ENCODE measurements at regions not wholly inside any gene's neighbourhood (a gene's known extent, or its start where the extent isn't known, plus 50 kb on each side); places are given as distances from the start of the nearest gene placed in this dataset.

- in situ Hi-C loops (cut with MboI; ENCODE audit: low sequenced_read_pairs) = no loop called here
- H3K27ac ChIP-seq (ENCODE audit: insufficient read depth, low read length) = no peak overlapping the region
Measured at GRCh38 chr6:119407156-119407555, 57.6 kb upstream of the MAN1A1 start.

More at GRCh38 chr6:119407156-119407555, 57.6 kb upstream of the MAN1A1 start:
- TF ChIP-seq MXI1 (IDR thresholded peaks at IDR 0.05; ENCODE audit: borderline replicate concordance, low read depth, low read length) (no peak), RAD21 (IDR thresholded peaks at IDR 0.05; ENCODE audit: low read length) (no peak), FOS (IDR thresholded peaks at IDR 0.05; ENCODE audit: low read depth, low read length) (no peak), MAFK (IDR thresholded peaks at IDR 0.05; ENCODE audit: low read depth, low read length) (no peak), ELK1 (IDR thresholded peaks at IDR 0.05; ENCODE audit: borderline replicate concordance, low read depth, low read length) (no peak), USF2 (IDR thresholded peaks at IDR 0.05; ENCODE audit: low read depth, low read length) (no peak), SMC3 (IDR thresholded peaks at IDR 0.05; ENCODE audit: low read depth, low read length) (no peak), RFX5 (IDR thresholded peaks at IDR 0.05; ENCODE audit: low read depth, low read length) (no peak), NFE2L2 (IDR thresholded peaks at IDR 0.05; ENCODE audit: low read depth, low read length) (no peak), CHD1 (IDR thresholded peaks at IDR 0.05; ENCODE audit: low read depth, low read length) (no peak), POLR2A (IDR thresholded peaks at IDR 0.05; ENCODE audit: low read depth, low read length) (no peak), RCOR1 (IDR thresholded peaks at IDR 0.05; ENCODE audit: insufficient replicate concordance, low read length) (no peak), CTCF (conservative IDR thresholded peaks at IDR 0.05; ENCODE audit: low read depth, low read length) (no peak), BHLHE40 (IDR thresholded peaks at IDR 0.05; ENCODE audit: low read depth, low read length) (no peak)
- Histone ChIP-seq H4K8ac (ENCODE audit: low read depth in 2 of 2, low read length in 2 of 2) (no peak overlapping the region), H2BK120ac (ENCODE audit: low read depth, low read length) (no peak overlapping the region), H2AFZ (replicated peaks; ENCODE audit: low read length, poor library complexity) (no peak overlapping the region), H3K4me3 (ENCODE audit: insufficient read depth, low read depth, low read length) (no peak overlapping the region), H3K14ac (replicated peaks; ENCODE audit: low read depth, low read length) (no peak overlapping the region), H2BK20ac (ENCODE audit: low read depth, low read length) (no peak overlapping the region), H4K91ac (ENCODE audit: insufficient read depth, low read depth, low read length) (no peak overlapping the region), H3K9me1 (ENCODE audit: insufficient read depth, low read length) (no peaks in the 10 kb centered on the region), H4K20me1 (ENCODE audit: insufficient read depth, low read length) (no peaks in the 10 kb centered on the region), H3K4me1 (ENCODE audit: control insufficient read depth, insufficient read depth, low read length) (no peaks in the 10 kb centered on the region), H3K56ac (ENCODE audit: extremely low read depth, insufficient read depth, low read length) (no peak overlapping the region), H2BK5ac (ENCODE audit: low read depth, low read length, poor library complexity, severe bottlenecking) (no peak overlapping the region), H3K9ac (ENCODE audit: low read depth, low read length) (no peak overlapping the region), H3K79me1 (ENCODE audit: low read depth in 1 of 2, low read length in 2 of 2) (no peaks in the 10 kb centered on the region), H4K5ac (ENCODE audit: low read depth, low read length) (no peak overlapping the region), H3K27me3 (ENCODE audit: control insufficient read depth, insufficient read depth, low read length) (no peaks in the 10 kb centered on the region), H3K9me3 (ENCODE audit: control insufficient read depth, insufficient read depth, low read length) (no peaks in the 10 kb centered on the region), H2BK15ac (ENCODE audit: low read depth, low read length) (no peak overlapping the region), H3K4ac (ENCODE audit: low read depth, low read length) (no peak overlapping the region), H3K23ac (ENCODE audit: low read depth, low read length) (no peak overlapping the region), H3K18ac (ENCODE audit: low read depth, low read length) (no peak overlapping the region), H3K36me3 (ENCODE audit: control insufficient read depth, insufficient read depth, low read length) (no peaks in the 10 kb centered on the region), H2AK9ac (replicated peaks; ENCODE audit: low read depth, low read length, poor library complexity) (no peak overlapping the region), H2AK5ac (ENCODE audit: low read depth, low read length) (no peak overlapping the region), H3K4me2 (ENCODE audit: low read depth, low read length) (no peak overlapping the region)
- ChIA-PET CTCF (no interaction called here), POLR2A (ENCODE audit: unreplicated experiment) (no interaction called here)
- intact Hi-C loops (cut with micrococcal nuclease) = no loop called here
- dilution Hi-C loops (cut with HindIII; ENCODE audit: low sequenced_read_pairs, unreplicated experiment) = no loop called here
- BruUV-seq (replicated peaks) = no TSS peak
- DNase-seq = no peak
- ATAC-seq (ENCODE audit: low read depth) = no peak
- WGBS, 2 experiments (ENCODE audit: extremely low coverage in 2 of 2, insufficient read length in 1 of 2) = no CpG with 5 or more reads among the region's 4 CpGs

Data from IMR-90 (cell line).